ENCODE measurements at regions not wholly inside any gene's neighbourhood (a gene's known extent, or its start where the extent isn't known, plus 50 kb on each side); places are given as distances from the start of the nearest gene placed in this dataset.
A peak's percentile ranks its signal among the peaks of the same experiment; 100 is the strongest.
"Not testable (repeated sequence)": the region's sequence is repeated elsewhere in the genome, so short reads cannot be mapped to it uniquely, and the experiment has no call there.

- DNase-seq: not testable (repeated sequence)
These were observed 112.0 kb downstream of the NPIPB11 start for GRCh38 chr16:29294400-29294933.

- DNase-seq: not testable (repeated sequence)
These were observed 113.0 kb downstream of the NPIPB11 start for GRCh38 chr16:29293545-29293944.

GRCh38 chr16:29292952-29293471, 113.5 kb downstream of the NPIPB11 start:
- not testable (repeated sequence) for DNase-seq

GRCh38 chr16:29291329-29292271, 114.9 kb downstream of the NPIPB11 start:
- not testable (repeated sequence) for DNase-seq

GRCh38 chr16:29290631-29291247, 115.8 kb downstream of the NPIPB11 start:
- peak in 1 of 2 experiments; percentile 68 for DNase-seq

- not testable (repeated sequence) for DNase-seq
These were observed 116.8 kb downstream of the NPIPB11 start for GRCh38 chr16:29289516-29290239.

- DNase-seq: not testable (repeated sequence)
These were observed 117.6 kb downstream of the NPIPB11 start for GRCh38 chr16:29288711-29289474.

GRCh38 chr16:29287871-29288535, 118.5 kb downstream of the NPIPB11 start:
- DNase-seq: not testable (repeated sequence)

- DNase-seq: not testable (repeated sequence)
These were observed 119.3 kb downstream of the NPIPB11 start for GRCh38 chr16:29287246-29287645.

- DNase-seq: not testable (repeated sequence)
These were observed 119.7 kb downstream of the NPIPB11 start for GRCh38 chr16:29286796-29287195.

GRCh38 chr16:29286161-29286560, 120.3 kb downstream of the NPIPB11 start:
- not testable (repeated sequence) for DNase-seq

GRCh38 chr16:29285151-29285885, 121.2 kb downstream of the NPIPB11 start:
- DNase-seq: not testable (repeated sequence)

GRCh38 chr16:29284723-29285122, 121.8 kb downstream of the NPIPB11 start:
- DNase-seq: not testable (repeated sequence)

GRCh38 chr16:29284159-29284558, 122.4 kb downstream of the NPIPB11 start:
- DNase-seq: not testable (repeated sequence)

GRCh38 chr16:29278097-29278871, 128.2 kb downstream of the NPIPB11 start:
- not testable (repeated sequence) for DNase-seq

GRCh38 chr16:29276446-29276845, 130.1 kb downstream of the NPIPB11 start:
- not testable (repeated sequence) for DNase-seq

- DNase-seq: not testable (repeated sequence)
These were observed 132.2 kb downstream of the NPIPB11 start for GRCh38 chr16:29274055-29275035.

Data from NCI-H446 (cell line).